Stimulated activated CD4-positive, alpha-beta T cell treated with anti-CD3 and anti-CD28 coated beads, TNF-alpha, amount 100 ng/mL, for 24 hours (primary cell): ENCODE measurements at regions not wholly inside any gene's neighbourhood (a gene's known extent, or its start where the extent isn't known, plus 50 kb on each side); places are given as distances from the start of the nearest gene placed in this dataset.

Experiments used
- DNase-seq, 3 experiments: peaks; one replicate each; pipeline ENCODE4 v3.0.0-alpha.2; 2020; ENCODE audit warnings: low read depth in 3 of 3

DNA sequence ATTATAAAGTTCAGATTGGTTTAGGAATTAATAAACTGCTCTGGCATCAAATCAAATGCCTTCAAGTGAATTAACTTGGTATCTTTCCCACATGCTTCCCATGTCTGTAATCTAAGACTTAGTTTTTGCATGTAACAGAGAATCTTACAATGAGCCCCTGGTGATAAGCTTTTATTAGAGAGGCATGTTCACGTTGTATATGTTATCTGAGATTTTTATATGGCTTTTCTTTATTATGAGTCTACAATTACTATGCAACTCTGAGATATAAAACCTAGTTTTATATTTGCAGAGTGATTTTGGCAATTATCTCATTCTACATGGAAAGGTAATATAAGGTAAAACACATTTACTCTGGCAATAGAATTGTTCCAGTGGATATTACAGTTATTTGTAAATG is 1578.4 kb upstream of the IGFBP7 start:
- DNase-seq: no peak

GRCh38 chr4:58679886-58680285 is 1569.7 kb upstream of the IGFBP7 start:
- no peak for DNase-seq

DNA sequence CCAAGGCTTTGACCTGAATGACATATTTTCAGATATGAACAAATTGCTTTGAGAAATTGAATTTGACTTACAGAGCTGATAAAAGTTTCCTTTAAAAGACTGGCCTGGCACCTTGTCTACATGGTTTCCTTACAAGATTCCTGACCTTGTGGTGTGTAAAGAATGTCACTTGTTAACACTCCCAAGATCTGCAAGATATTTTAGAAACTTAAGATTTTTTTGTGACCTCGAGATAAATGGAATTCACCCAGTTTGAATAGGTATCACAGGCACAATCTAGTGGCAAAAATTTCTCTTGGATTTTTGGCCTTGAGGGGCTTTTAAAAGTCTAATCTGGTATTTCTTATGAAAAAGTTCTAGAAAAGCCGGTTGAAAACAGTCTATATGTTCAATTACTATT is 1568.9 kb upstream of the IGFBP7 start:
- no peak for DNase-seq

- no peak for DNase-seq
Measured at GRCh38 chr4:58669783-58670182, 1559.6 kb upstream of the IGFBP7 start.

- DNase-seq: no peak
Measured at GRCh38 chr4:58665649-58666048, 1555.5 kb upstream of the IGFBP7 start.

GRCh38 chr4:58658701-58659100 is 1548.5 kb upstream of the IGFBP7 start:
- no peak for DNase-seq

DNA sequence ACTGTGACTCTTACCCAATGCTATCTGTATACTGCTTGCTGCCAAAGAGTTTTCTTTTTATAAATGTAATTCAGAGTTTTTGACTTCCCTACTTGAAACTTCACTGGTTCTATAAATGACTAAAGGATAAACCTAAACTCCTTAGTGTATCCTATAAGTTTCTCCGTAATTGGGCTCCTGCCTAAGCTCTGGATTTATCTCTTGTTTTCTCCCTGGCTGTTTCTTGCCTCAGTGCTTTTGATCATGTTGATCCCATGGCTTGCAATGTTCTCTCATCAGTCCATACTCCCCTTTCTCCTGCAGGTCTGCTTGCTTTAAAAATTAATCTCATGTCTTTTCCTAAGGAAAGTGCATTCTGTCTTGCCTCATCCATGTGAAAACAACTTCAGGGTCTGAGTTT is 1543.1 kb upstream of the IGFBP7 start:
- DNase-seq: no peak

DNA sequence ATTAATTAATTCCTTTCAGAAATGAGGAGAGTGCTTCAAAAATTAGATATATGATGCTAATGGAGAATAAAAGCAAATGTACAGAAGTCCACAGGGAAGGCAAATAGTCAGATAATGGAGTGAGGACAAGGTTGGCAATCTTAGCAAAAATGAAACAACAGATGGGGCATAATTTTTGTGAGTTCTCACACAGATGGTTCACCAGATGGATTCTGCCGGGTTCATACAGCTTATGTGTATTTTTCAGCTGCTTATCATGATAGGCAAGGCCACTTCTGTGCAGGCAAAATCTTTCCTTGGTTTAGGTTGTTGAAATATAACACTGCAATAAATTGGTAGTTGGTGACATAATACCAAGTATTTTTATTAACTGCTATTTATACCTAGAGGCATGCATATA is 1539.0 kb upstream of the IGFBP7 start:
- DNase-seq: no peak

DNA sequence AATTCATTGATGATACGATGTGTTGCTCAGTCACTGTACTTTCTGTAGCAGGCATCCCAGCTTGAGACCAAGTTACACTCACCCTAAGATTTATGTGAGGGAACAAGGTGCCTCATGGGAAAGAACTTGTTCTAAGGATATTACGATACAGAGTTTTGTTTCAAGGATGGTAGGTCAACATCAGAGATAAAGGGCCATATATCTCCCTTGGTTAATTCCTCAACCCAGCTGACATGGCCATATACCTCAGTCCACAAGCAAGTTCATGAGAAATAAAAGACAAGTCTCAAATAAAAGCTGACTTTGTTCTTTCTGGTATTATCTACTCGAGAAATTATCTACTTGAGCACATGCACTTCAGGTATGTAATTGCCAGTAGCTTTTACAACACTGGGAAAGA is 1535.9 kb upstream of the IGFBP7 start:
- DNase-seq: no peak

GRCh38 chr4:58644549-58644948 is 1534.4 kb upstream of the IGFBP7 start:
- no peak for DNase-seq

GRCh38 chr4:58636381-58636780 is 1526.2 kb upstream of the IGFBP7 start:
- no peak for DNase-seq

- DNase-seq: no peak
Measured at GRCh38 chr4:58617226-58617625, 1507.0 kb upstream of the IGFBP7 start.

- DNase-seq: no peak
Measured at GRCh38 chr4:58611012-58611411, 1500.8 kb upstream of the IGFBP7 start.

GRCh38 chr4:58606303-58606702 is 1496.1 kb upstream of the IGFBP7 start:
- DNase-seq: no peak

DNA sequence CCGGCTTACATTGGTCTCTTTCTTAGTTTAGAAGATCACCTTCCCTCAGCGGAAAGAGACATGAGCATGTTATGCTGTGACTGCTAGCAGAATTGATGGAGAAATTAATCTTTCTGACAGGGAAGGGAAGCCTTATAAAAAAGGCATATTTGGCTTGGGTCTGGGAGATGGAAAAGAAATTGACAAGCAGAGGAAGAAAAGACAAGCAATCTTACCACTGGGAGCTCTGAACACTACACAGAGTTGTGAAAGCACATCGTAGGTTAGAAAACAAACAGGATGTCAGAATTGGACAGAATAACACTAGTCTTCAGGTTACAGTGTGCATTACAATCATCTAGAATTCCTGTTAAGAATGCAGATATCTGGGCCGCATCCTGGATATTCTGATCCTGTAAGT is 1493.8 kb upstream of the IGFBP7 start:
- DNase-seq: no peak

DNA sequence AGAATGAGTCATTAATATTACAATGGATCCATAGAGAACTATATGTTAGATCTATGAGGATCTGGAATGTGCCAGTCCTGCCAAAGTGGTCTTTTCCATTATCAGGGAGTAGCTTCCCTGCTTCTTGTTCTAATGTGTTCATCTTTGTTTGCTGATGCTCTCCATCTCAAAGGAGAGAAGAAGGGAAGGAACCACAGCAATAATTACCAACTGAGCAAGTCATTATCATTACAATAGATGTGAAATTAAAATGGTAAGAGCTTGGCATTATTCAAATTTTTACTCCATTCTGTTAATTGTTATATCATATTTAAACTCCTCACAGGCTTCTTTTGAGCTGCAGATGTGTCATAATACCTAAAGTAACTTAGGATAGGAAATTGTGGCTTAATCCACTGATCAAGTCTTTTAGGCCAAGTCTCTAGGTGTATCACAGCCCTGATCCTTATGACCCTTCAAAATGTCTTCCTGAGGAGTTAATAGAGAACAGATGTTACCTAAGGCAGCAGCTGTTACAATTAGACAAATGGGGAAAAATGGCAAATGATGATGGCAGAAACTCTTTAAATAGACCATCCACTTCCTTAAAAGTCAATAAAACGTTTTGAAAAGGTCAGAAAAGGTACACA is 1492.7 kb upstream of the IGFBP7 start:
- no peak for DNase-seq

- DNase-seq: no peak
Measured at GRCh38 chr4:58602022-58602421, 1491.8 kb upstream of the IGFBP7 start.

GRCh38 chr4:58600290-58600689 is 1490.1 kb upstream of the IGFBP7 start:
- no peak for DNase-seq

GRCh38 chr4:58590722-58591121 is 1480.5 kb upstream of the IGFBP7 start:
- no peak for DNase-seq

GRCh38 chr4:58587856-58588255 is 1477.7 kb upstream of the IGFBP7 start:
- DNase-seq: no peak

DNA sequence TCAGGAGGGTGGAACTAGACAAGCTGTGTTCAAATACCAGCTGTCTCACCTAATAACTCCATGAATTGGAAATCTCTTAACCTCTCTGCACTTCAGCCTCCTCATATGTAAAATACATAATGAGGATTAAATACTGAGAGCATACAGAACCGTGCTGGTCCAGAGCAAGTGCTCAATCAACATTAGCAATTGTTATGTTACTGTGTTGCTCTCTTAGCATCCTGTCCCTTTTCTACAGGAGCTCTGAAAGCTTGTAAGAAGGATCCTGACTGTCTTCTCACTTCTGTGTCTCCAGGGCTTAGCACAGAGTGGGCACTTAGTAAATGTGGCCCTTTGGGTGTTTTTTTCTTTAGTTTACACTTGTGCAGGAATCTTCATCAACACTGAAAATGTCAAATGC is 1456.1 kb upstream of the IGFBP7 start:
- DNase-seq: no peak

DNA sequence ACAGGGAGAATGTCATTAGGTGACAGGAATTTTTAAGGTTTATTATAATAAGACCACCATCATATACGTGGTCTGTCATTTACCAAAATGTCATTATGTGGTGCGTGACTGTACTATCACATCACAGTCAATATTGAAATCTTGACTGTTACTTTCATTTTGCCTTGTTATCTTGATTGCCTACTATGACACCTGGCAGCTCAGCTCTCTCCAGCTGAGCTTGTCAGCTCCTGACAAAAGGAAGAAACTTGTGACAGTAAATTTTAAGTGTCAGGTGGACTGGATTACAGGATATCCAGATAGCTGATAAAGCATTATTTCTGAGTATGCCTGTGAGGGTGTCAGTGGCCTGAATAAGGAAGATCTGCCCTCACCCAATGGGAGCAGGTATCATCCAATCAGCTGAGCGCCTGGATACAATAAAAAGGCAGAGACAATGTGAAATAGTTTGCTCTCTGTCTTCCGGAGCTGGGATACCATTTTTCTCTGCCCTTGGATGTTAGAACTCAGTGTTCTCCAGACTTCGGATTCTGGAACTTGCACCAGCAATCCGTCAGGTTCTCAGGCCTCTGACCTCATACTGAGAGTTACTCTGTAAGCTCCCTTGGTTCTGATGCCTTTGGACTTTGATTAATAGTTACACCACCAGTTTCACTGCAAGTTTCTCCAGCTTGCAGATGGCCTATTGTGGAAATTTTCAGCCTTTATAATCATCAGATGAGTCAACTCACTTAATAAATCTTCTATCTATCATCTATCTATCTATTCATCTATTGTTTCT is 1454.7 kb upstream of the IGFBP7 start:
- no peak for DNase-seq

DNA sequence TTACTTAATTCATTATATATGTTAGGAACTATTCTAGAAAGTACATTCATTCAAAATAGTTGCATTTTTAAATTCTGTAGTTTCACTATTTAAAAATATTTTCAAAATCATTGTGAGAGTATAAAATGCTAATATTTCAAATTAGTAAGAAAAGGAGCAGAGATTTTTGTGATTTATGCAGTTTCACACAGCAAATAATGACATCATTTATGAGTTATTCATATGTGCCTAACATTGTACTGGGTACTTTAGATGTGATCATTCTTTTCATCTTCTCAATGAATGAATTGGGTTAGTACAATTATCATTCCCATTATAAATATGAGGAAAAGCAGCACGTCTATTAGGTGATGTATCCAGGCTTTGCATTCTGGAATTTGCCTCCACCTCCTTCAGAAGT is 1451.0 kb upstream of the IGFBP7 start:
- DNase-seq: no peak

- no peak for DNase-seq
Measured at GRCh38 chr4:58560736-58561135, 1450.6 kb upstream of the IGFBP7 start.
